ENCODE measurements at regions not wholly inside any gene's neighbourhood (a gene's known extent, or its start where the extent isn't known, plus 50 kb on each side); places are given as distances from the start of the nearest gene placed in this dataset.

GRCh38 chr18:73861771-73862170 lies 285.9 kb downstream of the FBXO15 start:
- RAD21 ChIA-PET (ENCODE audit: low non-redundant PET in 1 of 2, low total read pairs in 2 of 2, uncharacterized antibody in 2 of 2, unreplicated experiment in 2 of 2) = no interaction called here
- TF ChIP-seq RAD21 (IDR thresholded peaks at IDR 0.05; ENCODE audit: low read depth) (no peak), EGR1 (IDR thresholded peaks at IDR 0.05; ENCODE audit: low read depth) (no peak), EZH2 (IDR thresholded peaks at IDR 0.05) (no peak), ELF1 (IDR thresholded peaks at IDR 0.05; ENCODE audit: borderline replicate concordance, low read depth) (no peak), CBX3 (IDR thresholded peaks at IDR 0.05; ENCODE audit: low read depth) (no peak), JUND (IDR thresholded peaks at IDR 0.05) (no peak), POLR2A (IDR thresholded peaks at IDR 0.05; ENCODE audit: borderline replicate concordance, extremely low read depth, insufficient read depth, insufficient read length) (no peak), ATF3 (IDR thresholded peaks at IDR 0.05) (no peak), ZNF274 (IDR thresholded peaks at IDR 0.05; ENCODE audit: low read depth, low read length) (no peak), MAX (IDR thresholded peaks at IDR 0.05) (no peak), EZH2phosphoT487 (IDR thresholded peaks at IDR 0.05; ENCODE audit: borderline replicate concordance) (no peak), YY1 (IDR thresholded peaks at IDR 0.05; ENCODE audit: extremely low read depth, insufficient replicate concordance, low read depth, low read length) (no peak), TCF7L2 (IDR thresholded peaks at IDR 0.05; ENCODE audit: borderline replicate concordance, extremely low read depth, insufficient read depth, insufficient read length) (no peak)
- H3K4me3 ChIP-seq (replicated peaks in 1 of 2; ENCODE audit: low read depth in 1 of 2, low read length in 2 of 2) = no peak overlapping the region
- H3K4me1 ChIP-seq (ENCODE audit: control insufficient read depth in 1 of 2, insufficient read depth in 2 of 2, low read length in 2 of 2) = no peaks in the 10 kb centered on the region
- no peak overlapping the region for H3K4me2 ChIP-seq (ENCODE audit: low read length)
- no peaks in the 10 kb centered on the region for H3K27me3 ChIP-seq (ENCODE audit: insufficient read depth, low read length)
- H4K20me1 ChIP-seq (ENCODE audit: insufficient read depth) = no peaks in the 10 kb centered on the region
- H3K9me3 ChIP-seq (ENCODE audit: control insufficient read depth in 1 of 2, insufficient read depth in 1 of 2, low read depth in 1 of 2, low read length in 2 of 2) = peaks cover 0 to 8% of the 10 kb centered on the region in 2 experiments; a peak in 2 of 4 replicates
- H3K9ac ChIP-seq (ENCODE audit: low read length) = no peak overlapping the region
- DNase-seq (ENCODE audit: low read depth, low spot score) (no peak), ATAC-seq (no peak)
- H3K36me3 ChIP-seq (ENCODE audit: control insufficient read depth in 1 of 2, insufficient read depth in 2 of 2, low read length in 2 of 2) = no peaks in the 10 kb centered on the region
- CTCF ChIA-PET = no interaction called here
- intact Hi-C loops (cut with micrococcal nuclease) = no loop called here
- POLR2A ChIA-PET = no interaction called here
- no peak overlapping the region for H3K27ac ChIP-seq (ENCODE audit: low read depth, low read length)
- no peaks in the 10 kb centered on the region for H3K79me2 ChIP-seq (ENCODE audit: insufficient read depth, low read length)
- no peaks in the 10 kb centered on the region for H3K9me2 ChIP-seq (ENCODE audit: insufficient read depth)
- H2AFZ ChIP-seq (ENCODE audit: low read depth, low read length, poor library complexity, severe bottlenecking) = no peak overlapping the region
- BruUV-seq (replicated peaks) = no TSS peak
